ENCODE measurements at regions not wholly inside any gene's neighbourhood (a gene's known extent, or its start where the extent isn't known, plus 50 kb on each side); places are given as distances from the start of the nearest gene placed in this dataset.

DNA sequence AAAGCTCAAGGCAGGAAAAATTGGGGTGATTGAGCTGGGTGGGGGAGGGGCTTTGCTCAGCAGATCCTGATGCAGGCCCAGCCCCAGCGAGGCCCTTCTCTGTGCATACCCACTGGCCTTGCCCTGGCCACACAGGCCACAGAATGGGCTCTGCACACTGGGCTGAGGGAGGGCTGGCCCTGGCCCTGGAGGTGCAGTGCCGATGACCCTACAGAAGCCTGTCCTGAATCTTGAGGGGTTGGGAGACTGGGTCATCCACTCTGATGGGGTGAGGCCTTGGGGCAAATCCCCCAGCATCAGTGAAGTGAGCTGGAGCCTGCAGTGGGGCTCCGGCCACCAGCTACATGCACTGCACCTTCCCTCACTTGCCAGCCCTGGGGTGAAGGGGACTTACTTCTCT is 153.1 kb downstream of the URI1 start:
- Histone ChIP-seq H3K27me3 (ENCODE audit: control insufficient read depth in 1 of 2, insufficient read depth in 2 of 2, low read length in 2 of 2) (no peaks in the 10 kb centered on the region), H3K4me3 (ENCODE audit: low read length) (no peak overlapping the region), H3K9me3 (ENCODE audit: control insufficient read depth in 1 of 2, insufficient read depth in 1 of 2, low read length in 2 of 2) (peaks cover 0 to 3% of the 10 kb centered on the region in 2 experiments), H3K27ac (ENCODE audit: low read depth in 1 of 2, low read length in 2 of 2) (no peak overlapping the region), H3K4me1 (ENCODE audit: insufficient read depth, low read length) (no peaks in the 10 kb centered on the region), H3K36me3 (ENCODE audit: insufficient read depth, low read length) (no peaks in the 10 kb centered on the region)
- DNase-seq = no peak
- Mint-ChIP-seq H3K4me1 (ENCODE audit: low read depth) (no peaks in the 10 kb centered on the region), H3K36me3 (ENCODE audit: low read depth) (no peaks in the 10 kb centered on the region), H3K27ac (no peak overlapping the region), H3K4me3 (no peak overlapping the region), H3K9me3 (no peaks in the 10 kb centered on the region), H3K27me3 (no peaks in the 10 kb centered on the region)
- ATAC-seq (ENCODE audit: poor library complexity) = no peak
- POLR2A ChIA-PET = no interaction called here
- TF ChIP-seq, protein P1, sequence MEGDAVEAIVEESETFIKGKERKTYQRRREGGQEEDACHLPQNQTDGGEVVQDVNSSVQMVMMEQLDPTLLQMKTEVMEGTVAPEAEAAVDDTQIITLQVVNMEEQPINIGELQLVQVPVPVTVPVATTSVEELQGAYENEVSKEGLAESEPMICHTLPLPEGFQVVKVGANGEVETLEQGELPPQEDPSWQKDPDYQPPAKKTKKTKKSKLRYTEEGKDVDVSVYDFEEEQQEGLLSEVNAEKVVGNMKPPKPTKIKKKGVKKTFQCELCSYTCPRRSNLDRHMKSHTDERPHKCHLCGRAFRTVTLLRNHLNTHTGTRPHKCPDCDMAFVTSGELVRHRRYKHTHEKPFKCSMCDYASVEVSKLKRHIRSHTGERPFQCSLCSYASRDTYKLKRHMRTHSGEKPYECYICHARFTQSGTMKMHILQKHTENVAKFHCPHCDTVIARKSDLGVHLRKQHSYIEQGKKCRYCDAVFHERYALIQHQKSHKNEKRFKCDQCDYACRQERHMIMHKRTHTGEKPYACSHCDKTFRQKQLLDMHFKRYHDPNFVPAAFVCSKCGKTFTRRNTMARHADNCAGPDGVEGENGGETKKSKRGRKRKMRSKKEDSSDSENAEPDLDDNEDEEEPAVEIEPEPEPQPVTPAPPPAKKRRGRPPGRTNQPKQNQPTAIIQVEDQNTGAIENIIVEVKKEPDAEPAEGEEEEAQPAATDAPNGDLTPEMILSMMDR (IDR thresholded peaks at IDR 0.05) = no peak
- CTCF ChIA-PET = no interaction called here
- intact Hi-C loops (cut with DNase I, micrococcal nuclease) = no loop called here

DNA sequence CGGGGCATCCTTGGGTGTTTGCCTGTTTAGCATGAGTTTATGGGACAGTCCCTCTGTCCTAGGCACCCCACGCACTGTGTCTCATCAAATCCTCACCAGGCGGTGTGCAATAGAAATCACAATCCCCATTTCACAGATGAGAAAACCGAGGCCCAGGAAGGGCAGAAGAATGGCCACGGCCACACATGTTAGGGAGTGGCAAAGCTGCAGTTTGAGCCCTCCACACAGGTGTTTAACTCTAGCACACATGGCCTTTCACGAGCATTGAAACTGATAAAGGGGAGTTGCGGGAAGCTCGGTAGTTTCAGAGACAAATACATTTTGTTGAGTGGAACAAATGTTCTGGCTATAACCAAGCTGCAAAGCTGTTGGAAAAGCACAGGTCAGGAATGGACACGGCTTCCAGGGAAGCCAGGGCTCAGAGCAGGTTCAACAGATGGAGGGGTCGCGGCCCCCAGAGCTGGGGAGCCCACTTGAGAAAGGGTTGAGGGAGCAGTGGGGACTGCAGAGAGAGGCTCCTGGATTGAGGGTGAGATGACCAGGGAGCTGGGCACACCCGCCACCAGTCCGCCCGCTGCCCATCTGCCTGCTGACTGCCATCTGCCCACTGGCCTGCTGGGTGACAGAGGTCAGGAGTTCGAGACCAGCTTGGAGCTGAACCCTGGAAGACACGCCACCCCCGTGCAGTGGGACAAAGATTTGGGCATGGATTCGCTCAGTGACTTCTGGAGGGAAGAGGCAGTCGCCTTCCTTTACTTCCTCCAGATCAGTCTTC is 154.7 kb downstream of the URI1 start:
- POLR2A ChIA-PET = no interaction called here

DNA sequence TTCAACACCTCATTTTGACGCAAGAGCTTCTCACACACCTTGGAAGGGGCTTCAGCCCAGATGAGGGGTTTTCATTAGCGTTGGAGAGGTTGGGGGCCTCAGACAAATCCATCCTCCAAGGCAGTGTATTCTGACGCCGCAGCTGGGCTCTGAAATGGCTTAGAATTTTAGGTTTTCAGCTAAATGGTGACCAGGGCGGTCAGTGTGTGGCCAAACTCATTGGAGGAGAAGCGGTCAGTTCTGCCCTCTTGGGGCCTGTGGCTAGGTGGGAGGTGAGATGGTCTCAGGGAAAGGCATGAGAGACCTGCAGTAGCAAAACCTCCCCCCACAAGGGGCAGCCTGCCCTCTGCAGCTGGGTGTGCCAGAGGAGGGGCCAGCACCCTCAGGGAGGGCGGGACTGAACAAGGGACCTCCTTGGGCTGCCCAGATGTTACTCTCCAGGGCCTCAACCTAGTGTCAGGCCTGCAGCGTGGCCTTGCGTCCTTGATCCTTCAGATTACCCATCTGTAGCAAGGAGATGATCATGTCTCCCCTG is 155.8 kb downstream of the URI1 start:
- Mint-ChIP-seq H3K9me3 (no peaks in the 10 kb centered on the region), H3K4me1 (ENCODE audit: low read depth) (no peaks in the 10 kb centered on the region), H3K4me3 (no peak overlapping the region), H3K27ac (no peak overlapping the region), H3K36me3 (ENCODE audit: low read depth) (no peaks in the 10 kb centered on the region), H3K27me3 (no peaks in the 10 kb centered on the region)
- DNase-seq (no peak), ATAC-seq (ENCODE audit: poor library complexity) (no peak)
- H3K36me3 ChIP-seq (ENCODE audit: insufficient read depth, low read length) = no peaks in the 10 kb centered on the region
- no peak overlapping the region for H3K27ac ChIP-seq (ENCODE audit: low read depth in 1 of 2, low read length in 2 of 2)
- intact Hi-C loops (cut with DNase I, micrococcal nuclease) = no loop called here
- no peaks in the 10 kb centered on the region for H3K27me3 ChIP-seq (ENCODE audit: control insufficient read depth in 1 of 2, insufficient read depth in 2 of 2, low read length in 2 of 2)
- peaks cover 0 to 7% of the 10 kb centered on the region in 2 experiments for H3K9me3 ChIP-seq (ENCODE audit: control insufficient read depth in 1 of 2, insufficient read depth in 1 of 2, low read length in 2 of 2)
- no peaks in the 10 kb centered on the region for H3K4me1 ChIP-seq (ENCODE audit: insufficient read depth, low read length)
- TF ChIP-seq, protein P1 (IDR thresholded peaks at IDR 0.05) = no peak
- CTCF ChIA-PET = no interaction called here
- H3K4me3 ChIP-seq (ENCODE audit: low read length) = no peak overlapping the region
- POLR2A ChIA-PET = no interaction called here

More for the DNA sequence above, 154.7 kb downstream of the URI1 start:
- TF ChIP-seq, protein P1 (IDR thresholded peaks at IDR 0.05) = no peak
- intact Hi-C loops (cut with DNase I, micrococcal nuclease) = no loop called here
- H3K27me3 ChIP-seq (ENCODE audit: control insufficient read depth in 1 of 2, insufficient read depth in 2 of 2, low read length in 2 of 2) = no peaks in the 10 kb centered on the region
- DNase-seq = no peak
- Mint-ChIP-seq H3K27ac (no peak overlapping the region), H3K4me1 (ENCODE audit: low read depth) (no peaks in the 10 kb centered on the region), H3K36me3 (ENCODE audit: low read depth) (no peaks in the 10 kb centered on the region), H3K9me3 (no peaks in the 10 kb centered on the region), H3K27me3 (no peaks in the 10 kb centered on the region), H3K4me3 (no peak overlapping the region)
- CTCF ChIA-PET = no interaction called here
- H3K9me3 ChIP-seq (ENCODE audit: control insufficient read depth in 1 of 2, insufficient read depth in 1 of 2, low read length in 2 of 2) = peaks cover 0 to 3% of the 10 kb centered on the region in 2 experiments
- no peak overlapping the region for H3K4me3 ChIP-seq (ENCODE audit: low read length)
- no peaks in the 10 kb centered on the region for H3K36me3 ChIP-seq (ENCODE audit: insufficient read depth, low read length)
- no peak for ATAC-seq (ENCODE audit: poor library complexity)
- H3K27ac ChIP-seq (ENCODE audit: low read depth in 1 of 2, low read length in 2 of 2) = no peak overlapping the region
- no peaks in the 10 kb centered on the region for H3K4me1 ChIP-seq (ENCODE audit: insufficient read depth, low read length)

Measured in CD4-positive, alpha-beta T cell (primary cell).